ENCODE measurements at regions not wholly inside any gene's neighbourhood (a gene's known extent, or its start where the extent isn't known, plus 50 kb on each side); places are given as distances from the start of the nearest gene placed in this dataset.
"Not testable (repeated sequence)": the region's sequence is repeated elsewhere in the genome, so short reads cannot be mapped to it uniquely, and the experiment has no call there.

- Histone ChIP-seq H3K9me3 (ENCODE audit: low read length) (no peaks in the 10 kb centered on the region), H3K27me3 (ENCODE audit: insufficient read depth, low read depth, low read length) (no peaks in the 10 kb centered on the region), H4K20me1 (ENCODE audit: insufficient read depth) (no peaks in the 10 kb centered on the region), H3K27ac (ENCODE audit: low read length) (no peak overlapping the region), H3K4me2 (ENCODE audit: low read length) (no peak overlapping the region), H3F3A (ENCODE audit: insufficient read depth, low read length, poor library complexity, severe bottlenecking) (no peaks in the 10 kb centered on the region), H2AFZ (ENCODE audit: low read depth, low read length) (no peak overlapping the region), H3K4me3 (ENCODE audit: low read length) (no peak overlapping the region), H3K79me2 (replicated peaks; ENCODE audit: insufficient read depth, low read length) (peaks cover 6% of the 10 kb centered on the region), H3K9ac (ENCODE audit: low read length) (no peak overlapping the region), H3K9me2 (ENCODE audit: insufficient read depth, low read length) (no peaks in the 10 kb centered on the region), H3K36me3 (ENCODE audit: insufficient read depth, low read length) (no peaks in the 10 kb centered on the region)
- TF ChIP-seq, protein P1, sequence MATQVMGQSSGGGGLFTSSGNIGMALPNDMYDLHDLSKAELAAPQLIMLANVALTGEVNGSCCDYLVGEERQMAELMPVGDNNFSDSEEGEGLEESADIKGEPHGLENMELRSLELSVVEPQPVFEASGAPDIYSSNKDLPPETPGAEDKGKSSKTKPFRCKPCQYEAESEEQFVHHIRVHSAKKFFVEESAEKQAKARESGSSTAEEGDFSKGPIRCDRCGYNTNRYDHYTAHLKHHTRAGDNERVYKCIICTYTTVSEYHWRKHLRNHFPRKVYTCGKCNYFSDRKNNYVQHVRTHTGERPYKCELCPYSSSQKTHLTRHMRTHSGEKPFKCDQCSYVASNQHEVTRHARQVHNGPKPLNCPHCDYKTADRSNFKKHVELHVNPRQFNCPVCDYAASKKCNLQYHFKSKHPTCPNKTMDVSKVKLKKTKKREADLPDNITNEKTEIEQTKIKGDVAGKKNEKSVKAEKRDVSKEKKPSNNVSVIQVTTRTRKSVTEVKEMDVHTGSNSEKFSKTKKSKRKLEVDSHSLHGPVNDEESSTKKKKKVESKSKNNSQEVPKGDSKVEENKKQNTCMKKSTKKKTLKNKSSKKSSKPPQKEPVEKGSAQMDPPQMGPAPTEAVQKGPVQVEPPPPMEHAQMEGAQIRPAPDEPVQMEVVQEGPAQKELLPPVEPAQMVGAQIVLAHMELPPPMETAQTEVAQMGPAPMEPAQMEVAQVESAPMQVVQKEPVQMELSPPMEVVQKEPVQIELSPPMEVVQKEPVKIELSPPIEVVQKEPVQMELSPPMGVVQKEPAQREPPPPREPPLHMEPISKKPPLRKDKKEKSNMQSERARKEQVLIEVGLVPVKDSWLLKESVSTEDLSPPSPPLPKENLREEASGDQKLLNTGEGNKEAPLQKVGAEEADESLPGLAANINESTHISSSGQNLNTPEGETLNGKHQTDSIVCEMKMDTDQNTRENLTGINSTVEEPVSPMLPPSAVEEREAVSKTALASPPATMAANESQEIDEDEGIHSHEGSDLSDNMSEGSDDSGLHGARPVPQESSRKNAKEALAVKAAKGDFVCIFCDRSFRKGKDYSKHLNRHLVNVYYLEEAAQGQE (IDR thresholded peaks at IDR 0.05; ENCODE audit: borderline replicate concordance), result no peak
- TF ChIP-seq POLR2AphosphoS5 (IDR thresholded peaks at IDR 0.05), result no peak
- no peak for TF ChIP-seq TAF1 (IDR thresholded peaks at IDR 0.05; ENCODE audit: low read depth)
- no peak for TF ChIP-seq EZH2 (IDR thresholded peaks at IDR 0.05; ENCODE audit: borderline replicate concordance, insufficient read depth, low read length, poor library complexity, severe bottlenecking)
- no peak for TF ChIP-seq SMC3 (conservative IDR thresholded peaks at IDR 0.05; ENCODE audit: poor library complexity)
- TF ChIP-seq, protein P2, sequence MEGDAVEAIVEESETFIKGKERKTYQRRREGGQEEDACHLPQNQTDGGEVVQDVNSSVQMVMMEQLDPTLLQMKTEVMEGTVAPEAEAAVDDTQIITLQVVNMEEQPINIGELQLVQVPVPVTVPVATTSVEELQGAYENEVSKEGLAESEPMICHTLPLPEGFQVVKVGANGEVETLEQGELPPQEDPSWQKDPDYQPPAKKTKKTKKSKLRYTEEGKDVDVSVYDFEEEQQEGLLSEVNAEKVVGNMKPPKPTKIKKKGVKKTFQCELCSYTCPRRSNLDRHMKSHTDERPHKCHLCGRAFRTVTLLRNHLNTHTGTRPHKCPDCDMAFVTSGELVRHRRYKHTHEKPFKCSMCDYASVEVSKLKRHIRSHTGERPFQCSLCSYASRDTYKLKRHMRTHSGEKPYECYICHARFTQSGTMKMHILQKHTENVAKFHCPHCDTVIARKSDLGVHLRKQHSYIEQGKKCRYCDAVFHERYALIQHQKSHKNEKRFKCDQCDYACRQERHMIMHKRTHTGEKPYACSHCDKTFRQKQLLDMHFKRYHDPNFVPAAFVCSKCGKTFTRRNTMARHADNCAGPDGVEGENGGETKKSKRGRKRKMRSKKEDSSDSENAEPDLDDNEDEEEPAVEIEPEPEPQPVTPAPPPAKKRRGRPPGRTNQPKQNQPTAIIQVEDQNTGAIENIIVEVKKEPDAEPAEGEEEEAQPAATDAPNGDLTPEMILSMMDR (IDR thresholded peaks at IDR 0.05; ENCODE audit: poor library complexity, severe bottlenecking), result no peak
- TF ChIP-seq EP300 (conservative IDR thresholded peaks at IDR 0.05; ENCODE audit: poor library complexity, severe bottlenecking), result no peak
- TF ChIP-seq MXI1 (conservative IDR thresholded peaks at IDR 0.05; ENCODE audit: poor library complexity, severe bottlenecking), result no peak
- TF ChIP-seq RAD21 (conservative IDR thresholded peaks at IDR 0.05), result no peak
These were observed 238.2 kb downstream of the FAT3 start for GRCh38 chr11:92462821-92463220.

DNA sequence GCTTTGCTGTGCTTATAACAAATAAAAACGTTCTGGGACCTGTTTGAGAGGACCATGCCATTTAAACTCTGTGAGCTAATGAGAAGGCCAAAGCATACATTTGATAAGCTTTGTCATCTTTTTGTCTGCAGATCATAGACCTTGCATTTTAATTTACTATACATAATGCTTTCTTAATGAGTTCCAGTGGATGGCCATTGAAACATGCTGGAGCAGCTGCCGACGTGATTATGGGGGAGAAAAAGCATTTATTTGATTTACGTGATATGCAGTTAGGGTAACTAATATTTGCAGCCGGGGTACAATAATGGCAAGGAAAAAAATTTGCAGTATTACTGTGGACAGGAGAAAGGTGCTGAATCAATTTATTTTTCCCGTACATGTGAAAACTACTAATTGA is 240.2 kb downstream of the FAT3 start:
- Histone ChIP-seq H3K4me3 (ENCODE audit: low read length) (no peak overlapping the region), H2AFZ (ENCODE audit: low read depth, low read length) (no peak overlapping the region), H3K9me3 (ENCODE audit: low read length) (no peaks in the 10 kb centered on the region), H3K4me2 (ENCODE audit: low read length) (no peak overlapping the region), H3F3A (ENCODE audit: insufficient read depth, low read length, poor library complexity, severe bottlenecking) (no peaks in the 10 kb centered on the region), H3K27me3 (ENCODE audit: insufficient read depth, low read depth, low read length) (no peaks in the 10 kb centered on the region), H3K36me3 (ENCODE audit: insufficient read depth, low read length) (no peaks in the 10 kb centered on the region), H3K9me2 (ENCODE audit: insufficient read depth, low read length) (no peaks in the 10 kb centered on the region), H3K9ac (ENCODE audit: low read length) (no peak overlapping the region), H4K20me1 (ENCODE audit: insufficient read depth) (no peaks in the 10 kb centered on the region), H3K27ac (ENCODE audit: low read length) (no peak overlapping the region), H3K79me2 (replicated peaks; ENCODE audit: insufficient read depth, low read length) (peaks cover 6% of the 10 kb centered on the region)
- TF ChIP-seq, protein P2 (IDR thresholded peaks at IDR 0.05; ENCODE audit: poor library complexity, severe bottlenecking), result no peak
- TF ChIP-seq EP300 (conservative IDR thresholded peaks at IDR 0.05; ENCODE audit: poor library complexity, severe bottlenecking) (no peak), MXI1 (conservative IDR thresholded peaks at IDR 0.05; ENCODE audit: poor library complexity, severe bottlenecking) (no peak), RAD21 (conservative IDR thresholded peaks at IDR 0.05) (no peak), SMC3 (conservative IDR thresholded peaks at IDR 0.05; ENCODE audit: poor library complexity) (no peak)
- TF ChIP-seq, protein P1 (IDR thresholded peaks at IDR 0.05; ENCODE audit: borderline replicate concordance), result no peak

- H3K4me2 ChIP-seq (ENCODE audit: low read length); H3K36me3 ChIP-seq (ENCODE audit: insufficient read depth, low read length); H3K79me2 ChIP-seq (replicated peaks; ENCODE audit: insufficient read depth, low read length); H3K4me3 ChIP-seq (ENCODE audit: low read length); H3K27me3 ChIP-seq (ENCODE audit: insufficient read depth, low read depth, low read length); H3F3A ChIP-seq (ENCODE audit: insufficient read depth, low read length, poor library complexity, severe bottlenecking); H3K9ac ChIP-seq (ENCODE audit: low read length); H3K9me3 ChIP-seq (ENCODE audit: low read length); H3K9me2 ChIP-seq (ENCODE audit: insufficient read depth, low read length); H2AFZ ChIP-seq (ENCODE audit: low read depth, low read length); H4K20me1 ChIP-seq (ENCODE audit: insufficient read depth); H3K27ac ChIP-seq (ENCODE audit: low read length): not testable (repeated sequence)
These were observed 240.8 kb downstream of the FAT3 start for GRCh38 chr11:92465410-92465809.

Data from neural cell (in vitro differentiated cells).